Stimulated activated CD4-positive, alpha-beta T cell treated with anti-CD3 and anti-CD28 coated beads, Interleukin-1b, Interleukin-23, amount 100 ng/mL, for 48 hours (primary cell): ENCODE measurements at regions not wholly inside any gene's neighbourhood (a gene's known extent, or its start where the extent isn't known, plus 50 kb on each side); places are given as distances from the start of the nearest gene placed in this dataset.

Experiments
- DNase-seq: peaks from one replicate; pipeline ENCODE4 v3.0.0-alpha.2; 2020

DNA sequence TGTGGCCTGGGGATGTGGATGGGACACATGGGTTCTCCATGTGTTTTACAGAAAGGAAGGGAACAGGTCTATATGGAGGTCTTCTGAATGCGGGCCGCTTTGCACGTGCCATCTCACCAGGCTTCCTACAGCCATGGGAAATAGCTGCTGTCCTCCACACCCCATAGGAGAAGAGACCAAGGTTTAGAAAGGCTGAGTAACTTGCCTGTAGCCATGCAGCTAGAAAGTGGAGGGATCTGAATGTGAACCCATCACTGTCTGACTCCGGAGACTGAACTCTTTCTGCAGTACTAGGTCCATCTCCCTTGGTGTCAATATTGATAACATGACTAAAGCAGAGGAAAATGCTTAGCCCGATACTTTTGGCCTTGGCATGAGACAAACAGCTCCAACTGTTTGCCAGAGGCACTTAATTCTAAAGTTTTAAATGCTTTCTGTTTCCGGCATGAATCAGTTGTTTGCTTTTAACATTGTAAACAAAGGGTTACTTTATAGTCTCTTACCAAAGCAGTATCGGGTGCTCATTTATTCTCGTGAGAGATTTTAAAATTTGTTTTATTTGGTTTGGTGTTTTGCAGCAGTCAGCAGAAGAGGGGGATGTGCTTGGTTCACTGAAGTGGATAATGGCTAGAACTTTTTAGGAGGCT lies 64.8 kb upstream of the LOXL4 start:
- DNase-seq, result no peak

GRCh38 chr10:98331885-98332284 lies 63.9 kb upstream of the LOXL4 start:
- peak; percentile 12 for DNase-seq

DNA sequence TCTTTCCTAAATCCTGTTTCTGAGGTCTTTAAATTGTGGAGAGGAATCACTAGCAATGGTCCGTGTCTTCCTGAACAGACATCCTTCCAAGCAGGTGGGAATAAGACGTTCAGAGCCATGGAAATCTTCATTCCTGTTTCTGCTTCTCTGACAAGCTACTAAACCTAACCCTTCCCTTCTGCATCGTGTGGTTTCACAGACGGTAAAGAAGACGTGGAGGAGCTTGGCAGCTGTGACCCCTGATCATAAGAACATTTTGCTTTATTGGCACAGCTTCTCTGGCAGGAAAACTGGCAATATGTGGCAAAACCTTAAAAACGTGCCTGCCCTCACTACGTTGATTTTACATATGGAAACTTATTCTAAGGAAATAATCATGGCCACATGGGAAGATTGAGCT lies 63.0 kb upstream of the LOXL4 start:
- DNase-seq, result no peak

GRCh38 chr10:98328640-98329039 lies 60.6 kb upstream of the LOXL4 start:
- no peak for DNase-seq

DNA sequence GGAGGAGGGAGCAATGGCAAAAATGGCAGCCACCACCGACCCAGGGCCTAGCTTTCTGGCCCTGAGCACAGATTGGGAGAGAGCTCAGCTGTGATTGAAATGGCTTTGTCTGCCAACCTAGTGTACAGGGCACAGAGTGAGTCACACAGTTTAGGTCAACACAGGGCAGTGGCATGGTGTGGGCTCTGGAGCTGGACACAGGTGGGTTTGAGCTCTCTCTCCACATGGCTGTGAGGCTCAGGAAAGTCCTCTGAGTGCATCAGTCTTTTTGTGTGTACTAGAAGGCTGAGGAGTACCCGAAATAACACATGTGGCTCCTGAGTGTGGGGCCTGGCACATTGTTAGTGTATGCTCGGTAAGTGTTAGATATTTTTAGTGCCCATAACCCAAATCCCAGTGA lies 60.2 kb upstream of the LOXL4 start:
- DNase-seq, result no peak

GRCh38 chr10:98326621-98327027 lies 58.6 kb upstream of the LOXL4 start:
- no peak for DNase-seq

- DNase-seq, result peak; percentile 9
Observed at GRCh38 chr10:98323221-98324164, 55.5 kb upstream of the LOXL4 start.

DNA sequence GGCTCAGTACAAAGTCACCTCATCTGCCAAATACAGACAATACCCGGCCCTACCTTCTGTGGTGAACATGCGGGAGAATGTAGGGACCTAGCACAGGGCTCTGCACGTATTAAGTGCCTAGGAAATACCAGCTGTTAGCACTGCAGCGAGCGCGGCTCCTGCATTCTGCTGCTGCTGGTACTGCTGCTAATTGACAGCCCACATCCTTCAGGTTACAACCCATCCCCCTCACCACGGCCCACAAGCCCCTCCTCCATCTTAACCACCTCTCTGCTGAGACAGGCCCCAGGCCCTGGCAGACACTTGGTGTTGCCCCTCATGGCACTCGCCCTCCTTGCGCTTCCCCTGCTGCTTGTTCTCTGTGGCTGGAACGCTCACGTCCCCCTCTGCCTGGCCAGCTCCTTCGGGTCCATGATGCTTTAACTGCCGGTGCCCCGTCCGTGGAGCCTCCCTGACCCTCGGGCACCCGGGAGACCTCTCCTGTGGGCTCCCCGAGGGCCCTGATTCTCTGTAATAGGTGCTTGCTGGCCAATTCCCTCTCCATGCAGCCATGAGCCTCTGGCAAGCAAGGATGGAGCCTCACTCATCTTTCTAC lies 53.3 kb upstream of the LOXL4 start:
- DNase-seq, result no peak

DNA sequence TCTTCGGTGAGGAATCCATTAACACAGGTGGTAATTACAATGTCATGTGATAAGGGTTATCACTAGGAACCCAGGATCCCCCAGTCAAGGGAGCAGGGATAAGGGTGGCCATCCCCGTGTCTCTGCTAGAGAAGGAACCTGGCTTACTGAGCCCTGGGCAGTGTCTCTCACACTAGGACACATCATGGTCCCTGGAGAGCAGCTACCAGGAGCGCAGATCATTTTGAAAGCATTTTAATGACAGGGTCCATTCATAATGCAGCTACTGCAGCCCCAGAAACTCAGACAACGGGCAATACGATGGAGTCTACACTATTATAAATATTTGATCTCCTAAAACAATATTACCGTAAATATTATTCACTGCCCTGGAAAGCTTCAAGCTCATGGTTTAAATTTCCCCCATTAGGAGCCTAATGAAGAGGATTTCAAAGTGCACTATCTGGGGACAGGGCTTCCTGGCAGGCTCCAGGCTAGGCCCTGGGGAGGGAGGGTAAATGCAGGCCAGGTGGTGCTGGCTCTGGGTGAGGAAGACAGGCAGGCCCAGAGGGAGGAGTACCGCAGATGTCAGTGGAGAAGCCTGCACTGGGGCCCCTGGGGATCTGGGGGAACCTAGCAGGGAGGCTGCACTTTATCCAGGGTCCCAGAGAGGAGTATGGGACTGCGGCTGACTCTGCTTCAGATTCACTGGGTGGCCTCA lies 52.6 kb upstream of the LOXL4 start:
- DNase-seq, result no peak

GRCh38 chr10:98318861-98319260 lies 50.9 kb upstream of the LOXL4 start:
- no peak for DNase-seq
